ENCODE measurements at regions not wholly inside any gene's neighbourhood (a gene's known extent, or its start where the extent isn't known, plus 50 kb on each side); places are given as distances from the start of the nearest gene placed in this dataset.

DNA sequence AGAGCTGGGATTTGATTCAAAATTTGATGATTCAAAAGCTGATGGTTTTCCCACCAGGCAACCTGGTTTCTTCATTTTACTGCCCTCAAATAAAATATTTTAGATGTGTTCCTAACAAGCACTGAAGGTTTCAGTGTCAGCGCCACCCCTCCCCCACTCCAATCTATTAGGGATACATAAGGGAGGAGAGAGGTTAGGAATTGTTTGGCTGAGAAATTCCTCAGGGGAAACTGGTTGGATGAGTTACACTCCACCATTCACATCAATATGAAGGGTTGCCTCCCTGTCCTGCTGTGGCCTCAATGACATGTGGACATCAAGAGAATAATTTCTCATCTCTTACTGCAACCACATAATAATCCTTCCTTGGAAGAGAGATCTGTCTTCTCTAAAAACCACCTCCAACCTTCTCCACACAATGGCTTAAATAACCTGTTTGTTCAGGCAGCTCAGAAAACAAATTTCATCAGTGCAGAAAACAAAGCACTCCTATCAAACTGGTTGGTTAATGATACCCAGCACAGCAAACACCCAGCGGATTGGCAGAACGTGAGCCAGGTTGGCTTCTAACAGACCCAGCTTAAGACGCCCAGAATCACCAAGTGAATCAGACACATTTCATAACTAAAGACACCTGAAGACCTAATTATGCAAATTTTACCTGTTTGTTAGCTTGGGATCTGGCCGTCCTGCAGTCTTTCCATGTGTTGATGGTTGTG, 136.0 kb upstream of the SGK1 start:
- H3K27me3 Mint-ChIP-seq (ENCODE audit: low read depth, poor library complexity) = peaks cover 7% of the 10 kb centered on the region
- no peak overlapping the region for H3K4me3 Mint-ChIP-seq
- no peaks in the 10 kb centered on the region for H3K36me3 Mint-ChIP-seq (ENCODE audit: low read depth)
- H3K9me3 Mint-ChIP-seq = no peaks in the 10 kb centered on the region
- DNase-seq = no peak
- no peak overlapping the region for H3K27ac Mint-ChIP-seq
- TF ChIP-seq, protein P1, sequence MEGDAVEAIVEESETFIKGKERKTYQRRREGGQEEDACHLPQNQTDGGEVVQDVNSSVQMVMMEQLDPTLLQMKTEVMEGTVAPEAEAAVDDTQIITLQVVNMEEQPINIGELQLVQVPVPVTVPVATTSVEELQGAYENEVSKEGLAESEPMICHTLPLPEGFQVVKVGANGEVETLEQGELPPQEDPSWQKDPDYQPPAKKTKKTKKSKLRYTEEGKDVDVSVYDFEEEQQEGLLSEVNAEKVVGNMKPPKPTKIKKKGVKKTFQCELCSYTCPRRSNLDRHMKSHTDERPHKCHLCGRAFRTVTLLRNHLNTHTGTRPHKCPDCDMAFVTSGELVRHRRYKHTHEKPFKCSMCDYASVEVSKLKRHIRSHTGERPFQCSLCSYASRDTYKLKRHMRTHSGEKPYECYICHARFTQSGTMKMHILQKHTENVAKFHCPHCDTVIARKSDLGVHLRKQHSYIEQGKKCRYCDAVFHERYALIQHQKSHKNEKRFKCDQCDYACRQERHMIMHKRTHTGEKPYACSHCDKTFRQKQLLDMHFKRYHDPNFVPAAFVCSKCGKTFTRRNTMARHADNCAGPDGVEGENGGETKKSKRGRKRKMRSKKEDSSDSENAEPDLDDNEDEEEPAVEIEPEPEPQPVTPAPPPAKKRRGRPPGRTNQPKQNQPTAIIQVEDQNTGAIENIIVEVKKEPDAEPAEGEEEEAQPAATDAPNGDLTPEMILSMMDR (IDR thresholded peaks at IDR 0.05) = no peak
- peaks cover 6% of the 10 kb centered on the region for H3K4me1 Mint-ChIP-seq

DNA sequence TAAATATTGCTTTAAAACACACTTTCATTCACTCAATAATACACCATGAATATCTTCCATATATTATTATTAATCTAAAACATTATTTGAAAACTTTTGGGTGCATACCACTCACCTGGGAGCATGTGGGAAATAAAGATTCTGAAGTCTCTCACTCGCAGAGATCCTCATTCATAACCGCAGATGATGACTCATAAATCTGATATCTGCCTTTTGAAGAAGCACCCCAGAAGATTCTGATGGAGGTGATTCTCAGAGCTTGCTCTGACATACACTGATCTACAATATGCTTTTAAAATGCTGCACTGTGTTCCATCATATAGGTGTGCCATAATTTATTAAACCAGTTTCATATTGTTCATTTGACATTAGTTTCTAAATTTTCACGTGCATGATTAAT, 135.0 kb upstream of the SGK1 start:
- no peak overlapping the region for H3K4me3 Mint-ChIP-seq
- H3K4me1 Mint-ChIP-seq = peaks cover 6% of the 10 kb centered on the region
- TF ChIP-seq, protein P1 (IDR thresholded peaks at IDR 0.05) = no peak
- H3K36me3 Mint-ChIP-seq (ENCODE audit: low read depth) = no peaks in the 10 kb centered on the region
- H3K9me3 Mint-ChIP-seq = no peaks in the 10 kb centered on the region
- H3K27me3 Mint-ChIP-seq (ENCODE audit: low read depth, poor library complexity) = peaks cover 10% of the 10 kb centered on the region
- DNase-seq = no peak
- no peak overlapping the region for H3K27ac Mint-ChIP-seq

- TF ChIP-seq, protein P1 (IDR thresholded peaks at IDR 0.05) = no peak
- Mint-ChIP-seq H3K27me3 (ENCODE audit: low read depth, poor library complexity) (peaks cover 10% of the 10 kb centered on the region), H3K27ac (no peak overlapping the region), H3K4me1 (peaks cover 11% of the 10 kb centered on the region), H3K36me3 (ENCODE audit: low read depth) (no peaks in the 10 kb centered on the region), H3K9me3 (no peaks in the 10 kb centered on the region), H3K4me3 (no peak overlapping the region)
- no peak for DNase-seq
Observed at GRCh38 chr6:134451529-134451928, 133.6 kb upstream of the SGK1 start.

DNA sequence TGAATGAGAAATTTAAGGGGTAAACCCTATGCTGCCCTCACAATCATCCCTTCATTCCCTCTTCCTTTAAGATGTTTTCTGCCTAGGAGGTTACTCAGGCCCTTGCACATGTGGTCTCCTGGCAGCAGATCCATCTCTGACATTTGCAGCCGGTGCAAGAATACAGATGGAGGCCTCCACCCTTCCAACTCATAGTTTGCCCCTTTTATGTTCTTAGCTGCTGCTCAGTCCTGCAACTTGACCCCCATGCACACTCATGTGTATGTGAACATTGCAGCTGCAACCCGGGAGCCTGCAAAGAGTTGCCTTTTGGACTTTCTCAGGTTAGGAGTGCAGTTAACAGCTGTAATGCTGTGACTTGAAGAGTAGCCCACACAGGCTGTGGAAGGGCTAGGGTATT, 131.9 kb upstream of the SGK1 start:
- Mint-ChIP-seq H3K9me3 (no peaks in the 10 kb centered on the region), H3K4me1 (peaks cover 20% of the 10 kb centered on the region), H3K27ac (peak overlapping the region; percentile 38), H3K36me3 (ENCODE audit: low read depth) (no peaks in the 10 kb centered on the region), H3K4me3 (no peak overlapping the region), H3K27me3 (ENCODE audit: low read depth, poor library complexity) (peaks cover 10% of the 10 kb centered on the region)
- DNase-seq = no peak
- TF ChIP-seq, protein P1 (IDR thresholded peaks at IDR 0.05) = no peak

- Mint-ChIP-seq H3K4me3 (no peak overlapping the region), H3K27ac (no peak overlapping the region), H3K27me3 (ENCODE audit: low read depth, poor library complexity) (peaks cover 10% of the 10 kb centered on the region), H3K9me3 (no peaks in the 10 kb centered on the region), H3K36me3 (ENCODE audit: low read depth) (no peaks in the 10 kb centered on the region), H3K4me1 (peaks cover 17% of the 10 kb centered on the region)
- TF ChIP-seq, protein P1 (IDR thresholded peaks at IDR 0.05) = no peak
- no peak for DNase-seq
Observed at GRCh38 chr6:134449004-134449403, 131.1 kb upstream of the SGK1 start.

- Mint-ChIP-seq H3K4me1 (peaks cover 13% of the 10 kb centered on the region), H3K36me3 (ENCODE audit: low read depth) (no peaks in the 10 kb centered on the region), H3K9me3 (no peaks in the 10 kb centered on the region), H3K4me3 (no peak overlapping the region), H3K27me3 (ENCODE audit: low read depth, poor library complexity) (peaks cover 10% of the 10 kb centered on the region), H3K27ac (no peak overlapping the region)
- TF ChIP-seq, protein P1 (IDR thresholded peaks at IDR 0.05) = no peak
- DNase-seq = no peak
Observed at GRCh38 chr6:134447883-134448387, 130.0 kb upstream of the SGK1 start.
